GM18507 (cell line): ENCODE measurements at regions not wholly inside any gene's neighbourhood (a gene's known extent, or its start where the extent isn't known, plus 50 kb on each side); places are given as distances from the start of the nearest gene placed in this dataset.
"Not testable (repeated sequence)": the region's sequence is repeated elsewhere in the genome, so short reads cannot be mapped to it uniquely, and the experiment has no call there.

Experiments
- DNase-seq: peaks from one replicate; pipeline ENCODE4 v3.0.0; 2011; ENCODE audit warnings: low read depth; ENCODE audit not compliant: insufficient read length; ENCODE audit errors: extremely low spot score
- FAIRE-seq: peaks from 2 replicates; lab custom pipeline; 2011; peaks lifted over from hg19 to GRCh38; lab: Jason Lieb, UNC

DNA sequence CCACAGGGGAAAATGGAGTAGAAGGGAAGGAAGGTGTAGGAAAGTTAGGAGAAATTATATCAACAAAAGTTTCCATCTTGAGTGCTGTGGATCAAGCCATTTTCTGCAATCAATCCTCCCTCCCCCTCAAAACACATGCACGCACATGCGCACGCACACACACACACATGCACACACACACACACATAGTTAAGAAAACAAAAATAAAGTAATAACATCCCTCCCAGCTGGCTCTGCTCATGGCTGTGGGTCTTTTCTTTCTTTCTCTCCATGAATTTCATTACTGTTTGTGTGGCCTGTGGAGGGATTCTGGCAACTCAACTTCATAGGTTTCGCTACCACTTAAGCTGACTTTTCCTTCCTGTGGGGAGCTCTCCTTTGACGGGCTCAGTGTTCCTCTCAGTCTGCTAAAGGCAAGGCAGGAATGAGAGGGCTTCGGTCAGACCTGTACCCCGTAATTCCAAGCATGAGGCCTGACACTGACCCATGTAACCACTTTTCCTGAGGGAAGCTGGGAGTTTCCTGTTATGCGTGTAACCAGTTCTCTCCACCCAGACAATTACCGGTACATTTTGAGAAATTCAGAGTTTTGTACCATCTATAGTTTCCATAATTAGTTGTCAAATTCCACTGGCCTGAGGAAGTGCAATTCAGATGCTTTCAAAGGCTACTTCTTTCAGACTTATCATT, 79.8 kb downstream of the ZNF92 start:
- FAIRE-seq = no peak
- no peak for DNase-seq

GRCh38 chr7:65454469-65454868, 80.8 kb downstream of the ZNF92 start:
- FAIRE-seq = no peak
- DNase-seq = no peak

GRCh38 chr7:65455050-65455449, 81.4 kb downstream of the ZNF92 start:
- not testable (repeated sequence) for FAIRE-seq

GRCh38 chr7:65457705-65458104, 84.0 kb downstream of the ZNF92 start:
- FAIRE-seq (no peak), DNase-seq (no peak)

More at GRCh38 chr7:65455050-65455449, 81.4 kb downstream of the ZNF92 start:
- DNase-seq = not testable (repeated sequence)

DNA sequence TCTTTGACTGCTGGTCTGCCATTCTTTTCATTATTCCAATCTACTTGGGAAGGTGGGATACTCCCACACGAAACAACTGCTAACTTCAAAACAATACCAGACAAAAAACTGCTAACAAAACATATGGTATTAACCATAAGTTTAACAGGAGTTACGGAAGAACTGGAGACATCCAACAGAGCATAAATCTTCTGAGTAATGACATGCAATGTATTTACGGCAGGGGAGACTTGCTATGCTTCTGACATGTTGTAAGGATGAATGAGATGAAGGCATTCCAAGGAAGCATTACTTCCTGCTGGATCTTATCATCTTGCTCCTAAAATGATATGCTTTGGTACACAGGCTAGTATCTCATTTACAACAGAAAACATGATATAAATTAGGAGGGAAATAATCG, 85.8 kb downstream of the ZNF92 start:
- DNase-seq (no peak), FAIRE-seq (no peak)

GRCh38 chr7:65462148-65462716, 88.6 kb downstream of the ZNF92 start:
- FAIRE-seq (no peak), DNase-seq (no peak)

DNA sequence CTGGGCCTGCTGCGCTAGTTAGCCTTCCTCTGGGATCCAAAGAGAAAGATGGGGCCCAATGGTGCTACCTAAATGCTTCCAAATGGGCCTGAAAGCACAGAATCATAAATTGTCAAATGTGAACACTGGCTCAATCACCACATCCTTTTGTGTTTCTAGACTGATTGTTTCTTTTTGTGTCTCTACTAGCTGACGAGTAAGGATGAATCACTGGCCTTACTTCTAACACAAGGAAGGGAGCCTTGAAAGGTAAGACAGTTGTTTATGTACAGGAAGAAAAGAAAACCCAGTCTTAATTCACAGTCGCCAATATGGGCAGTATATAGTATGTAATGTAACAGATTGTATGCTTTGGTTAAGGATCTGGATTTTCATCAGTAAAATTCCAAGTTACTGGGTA, 89.5 kb downstream of the ZNF92 start:
- no peak for FAIRE-seq
- DNase-seq = no peak

DNA sequence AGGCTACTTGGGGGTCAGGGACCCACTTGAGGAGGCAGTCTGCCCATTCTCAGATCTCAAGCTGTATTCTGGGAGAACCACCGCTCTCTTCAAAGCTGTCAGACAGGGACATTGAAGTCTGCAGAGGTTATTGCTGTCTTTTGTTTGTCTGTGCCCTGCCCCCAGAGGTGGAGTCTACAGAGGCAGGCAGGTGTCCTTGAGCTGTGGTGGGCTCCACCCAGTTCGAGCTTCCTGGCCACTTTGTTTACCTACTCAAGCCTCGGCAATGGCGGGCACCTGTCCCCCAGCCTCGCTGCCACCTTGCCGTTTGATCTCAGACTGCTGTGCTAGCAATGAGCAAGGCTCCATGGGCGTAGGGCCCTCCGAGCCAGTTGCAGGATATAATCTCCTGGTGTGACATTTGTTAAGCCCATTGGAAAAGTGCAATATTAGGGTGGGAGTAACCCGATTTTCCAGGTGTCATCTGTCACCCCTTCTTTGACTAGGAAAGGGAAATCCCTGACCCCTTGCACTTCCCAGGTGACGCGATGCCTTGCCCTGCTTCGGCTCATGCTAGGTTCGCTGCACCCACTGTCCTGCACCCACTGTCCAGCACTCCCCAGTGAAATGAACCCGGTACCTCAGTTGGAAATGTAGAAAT, 96.4 kb downstream of the ZNF92 start:
- not testable (repeated sequence) for DNase-seq, FAIRE-seq

- DNase-seq (no peak), FAIRE-seq (no peak)
Measured at GRCh38 chr7:65471587-65471986, 97.9 kb downstream of the ZNF92 start.

- FAIRE-seq (no peak), DNase-seq (no peak)
Measured at GRCh38 chr7:65475040-65475726, 101.5 kb downstream of the ZNF92 start.

GRCh38 chr7:65475734-65476319, 102.2 kb downstream of the ZNF92 start:
- DNase-seq = peak; percentile 46
- FAIRE-seq = peak; percentile 62

GRCh38 chr7:65477326-65477725, 103.7 kb downstream of the ZNF92 start:
- FAIRE-seq = no peak
- no peak for DNase-seq

DNA sequence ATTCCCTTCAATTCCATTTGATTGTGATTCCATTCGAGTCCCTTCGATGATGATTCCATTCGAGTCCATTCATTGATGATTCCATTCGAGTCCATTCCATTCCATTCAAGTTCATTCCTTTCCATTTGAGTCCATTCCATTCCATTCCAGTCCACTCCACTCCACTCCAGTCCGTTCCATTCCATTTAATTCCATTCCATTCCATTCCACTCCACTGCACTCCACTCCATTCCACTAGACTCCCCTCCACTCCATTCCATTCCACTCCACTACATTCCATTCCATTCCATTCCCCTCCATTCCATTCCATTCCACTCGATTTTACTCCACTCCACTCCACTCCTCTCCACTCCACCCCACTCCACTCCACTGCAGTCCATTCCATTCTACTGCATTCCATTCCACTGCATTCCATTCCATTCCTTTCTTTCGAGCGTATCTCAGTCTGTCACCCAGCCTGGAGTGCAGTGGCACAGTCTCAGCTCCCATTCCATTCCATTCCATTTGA, 115.7 kb downstream of the ZNF92 start:
- DNase-seq (no peak), FAIRE-seq (no peak)

GRCh38 chr7:65496697-65497096, 123.0 kb downstream of the ZNF92 start:
- FAIRE-seq, DNase-seq: not testable (repeated sequence)

DNA sequence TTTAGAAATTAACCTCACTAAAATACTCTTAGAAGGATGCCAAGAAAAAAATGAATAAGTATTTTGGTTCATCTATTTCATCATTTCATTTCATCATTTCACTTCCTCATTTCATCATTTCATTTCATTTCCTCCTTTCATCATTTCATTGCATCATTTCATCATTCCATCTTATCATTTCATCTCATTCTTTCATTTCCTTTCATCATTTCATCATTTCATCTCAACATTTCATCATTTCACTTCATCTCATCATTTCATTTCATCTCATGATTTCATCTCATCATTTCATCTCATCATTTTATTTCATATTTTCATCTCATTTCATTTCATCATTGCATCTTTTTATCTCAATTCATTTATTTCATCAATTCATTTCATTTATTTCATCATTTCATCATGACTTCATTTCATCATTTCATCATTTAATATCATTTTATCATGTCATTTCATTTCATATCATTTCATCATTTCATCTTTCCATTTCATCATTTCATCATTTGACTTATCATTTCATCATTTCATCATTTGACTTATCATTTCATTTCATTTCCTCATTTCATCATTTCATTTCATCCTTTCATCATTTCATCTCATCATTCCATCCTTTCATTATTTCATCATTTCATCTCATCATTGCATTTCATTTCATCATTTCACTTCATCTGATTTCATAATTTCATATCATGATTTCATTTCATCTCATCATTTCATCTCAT, 129.9 kb downstream of the ZNF92 start:
- FAIRE-seq = no peak
- no peak for DNase-seq

GRCh38 chr7:65504504-65505319, 131.1 kb downstream of the ZNF92 start:
- not testable (repeated sequence) for FAIRE-seq, DNase-seq

GRCh38 chr7:65505320-65505633, 131.6 kb downstream of the ZNF92 start:
- DNase-seq, FAIRE-seq: not testable (repeated sequence)

GRCh38 chr7:65508581-65509367, 135.1 kb downstream of the ZNF92 start:
- DNase-seq, FAIRE-seq: not testable (repeated sequence)
